ENCODE measurements at regions not wholly inside any gene's neighbourhood (a gene's known extent, or its start where the extent isn't known, plus 50 kb on each side); places are given as distances from the start of the nearest gene placed in this dataset.

GRCh38 chr2:116444256-116444872 is 1370.1 kb upstream of the DDX18 start:
- TF ChIP-seq, protein P1, sequence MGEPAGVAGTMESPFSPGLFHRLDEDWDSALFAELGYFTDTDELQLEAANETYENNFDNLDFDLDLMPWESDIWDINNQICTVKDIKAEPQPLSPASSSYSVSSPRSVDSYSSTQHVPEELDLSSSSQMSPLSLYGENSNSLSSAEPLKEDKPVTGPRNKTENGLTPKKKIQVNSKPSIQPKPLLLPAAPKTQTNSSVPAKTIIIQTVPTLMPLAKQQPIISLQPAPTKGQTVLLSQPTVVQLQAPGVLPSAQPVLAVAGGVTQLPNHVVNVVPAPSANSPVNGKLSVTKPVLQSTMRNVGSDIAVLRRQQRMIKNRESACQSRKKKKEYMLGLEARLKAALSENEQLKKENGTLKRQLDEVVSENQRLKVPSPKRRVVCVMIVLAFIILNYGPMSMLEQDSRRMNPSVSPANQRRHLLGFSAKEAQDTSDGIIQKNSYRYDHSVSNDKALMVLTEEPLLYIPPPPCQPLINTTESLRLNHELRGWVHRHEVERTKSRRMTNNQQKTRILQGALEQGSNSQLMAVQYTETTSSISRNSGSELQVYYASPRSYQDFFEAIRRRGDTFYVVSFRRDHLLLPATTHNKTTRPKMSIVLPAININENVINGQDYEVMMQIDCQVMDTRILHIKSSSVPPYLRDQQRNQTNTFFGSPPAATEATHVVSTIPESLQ (CRISPR knock-in tag; IDR thresholded peaks at IDR 0.05): no peak
- TF ChIP-seq SMAD3 (CRISPR knock-in tag; IDR thresholded peaks at IDR 0.05; ENCODE audit: borderline replicate concordance): no peak
- no peak for TF ChIP-seq NR2C2 (CRISPR knock-in tag; IDR thresholded peaks at IDR 0.05)
- no peak for TF ChIP-seq NFATC4 (CRISPR knock-in tag; IDR thresholded peaks at IDR 0.05)
- no peak for TF ChIP-seq ZNF512 (CRISPR knock-in tag; IDR thresholded peaks at IDR 0.05; ENCODE audit: borderline replicate concordance)
- TF ChIP-seq IRF1 (CRISPR knock-in tag; IDR thresholded peaks at IDR 0.05): no peak
- no peak for TF ChIP-seq OVOL2 (CRISPR knock-in tag; IDR thresholded peaks at IDR 0.05; ENCODE audit: borderline replicate concordance)
- no peak for TF ChIP-seq ZNF219 (CRISPR knock-in tag; IDR thresholded peaks at IDR 0.05; ENCODE audit: borderline replicate concordance)
- no peak for TF ChIP-seq FOXP4 (CRISPR knock-in tag; IDR thresholded peaks at IDR 0.05)
- TF ChIP-seq FOXJ3 (CRISPR knock-in tag; IDR thresholded peaks at IDR 0.05; ENCODE audit: borderline replicate concordance): no peak
- no peak for TF ChIP-seq JUN (CRISPR knock-in tag; IDR thresholded peaks at IDR 0.05)
- DNase-seq (ENCODE audit: low spot score) (no peak), ATAC-seq (no peak)
- H3K27ac Mint-ChIP-seq: no peak overlapping the region
- H3K36me3 Mint-ChIP-seq: peaks cover 32% of the 10 kb centered on the region
- H3K27me3 Mint-ChIP-seq (ENCODE audit: low read depth): no peaks in the 10 kb centered on the region
- H3K9me3 Mint-ChIP-seq: peaks cover 57% of the 10 kb centered on the region
- H3K4me1 Mint-ChIP-seq: no peaks in the 10 kb centered on the region
- no peak overlapping the region for H3K4me3 Mint-ChIP-seq
- POLR2A ChIA-PET: no interaction called here
- CTCF ChIA-PET: no interaction called here

DNA sequence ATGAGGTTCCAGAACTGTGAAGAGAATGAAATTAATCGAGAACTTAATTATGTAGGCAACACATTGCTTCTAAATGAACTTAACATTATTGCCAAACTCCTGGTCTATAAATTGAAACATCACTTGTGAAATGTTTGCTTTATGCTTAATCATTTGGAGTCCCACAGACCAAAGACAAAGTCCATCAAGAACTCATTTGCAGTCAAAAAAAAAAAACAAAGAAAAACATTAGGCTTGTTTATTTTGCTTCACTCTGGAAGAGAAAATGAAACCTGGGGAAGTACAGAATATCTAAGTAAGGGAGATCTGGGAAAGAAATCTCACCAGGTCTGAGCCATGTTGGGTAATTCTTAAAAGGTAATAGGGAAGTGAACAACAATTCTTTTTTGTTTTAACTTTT is 1363.5 kb upstream of the DDX18 start:
- POLR2A ChIA-PET: no interaction called here
- CTCF ChIA-PET: no interaction called here
- DNase-seq (ENCODE audit: low spot score): no peak
- Mint-ChIP-seq H3K4me1 (0 out of 2 replicates have a peak, but pooled peaks cover 6% of the 10 kb centered on the region), H3K9me3 (peaks cover 69% of the 10 kb centered on the region), H3K4me3 (no peak overlapping the region), H3K27me3 (ENCODE audit: low read depth) (no peaks in the 10 kb centered on the region; the same call in 1 of the 2 replicates), H3K36me3 (peaks cover 34% of the 10 kb centered on the region), H3K27ac (no peak overlapping the region)
- ATAC-seq: no peak
- TF ChIP-seq, protein P2, sequence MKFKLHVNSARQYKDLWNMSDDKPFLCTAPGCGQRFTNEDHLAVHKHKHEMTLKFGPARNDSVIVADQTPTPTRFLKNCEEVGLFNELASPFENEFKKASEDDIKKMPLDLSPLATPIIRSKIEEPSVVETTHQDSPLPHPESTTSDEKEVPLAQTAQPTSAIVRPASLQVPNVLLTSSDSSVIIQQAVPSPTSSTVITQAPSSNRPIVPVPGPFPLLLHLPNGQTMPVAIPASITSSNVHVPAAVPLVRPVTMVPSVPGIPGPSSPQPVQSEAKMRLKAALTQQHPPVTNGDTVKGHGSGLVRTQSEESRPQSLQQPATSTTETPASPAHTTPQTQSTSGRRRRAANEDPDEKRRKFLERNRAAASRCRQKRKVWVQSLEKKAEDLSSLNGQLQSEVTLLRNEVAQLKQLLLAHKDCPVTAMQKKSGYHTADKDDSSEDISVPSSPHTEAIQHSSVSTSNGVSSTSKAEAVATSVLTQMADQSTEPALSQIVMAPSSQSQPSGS (CRISPR knock-in tag; IDR thresholded peaks at IDR 0.05; ENCODE audit: borderline replicate concordance, low read depth): no peak
- TF ChIP-seq TP53 (CRISPR knock-in tag; IDR thresholded peaks at IDR 0.05) (no peak), HMGA2 (CRISPR knock-in tag; IDR thresholded peaks at IDR 0.05) (no peak), JUN (CRISPR knock-in tag; IDR thresholded peaks at IDR 0.05) (no peak), ZNF263 (CRISPR knock-in tag; IDR thresholded peaks at IDR 0.05; ENCODE audit: low read depth) (no peak), FOXK1 (CRISPR knock-in tag; IDR thresholded peaks at IDR 0.05) (no peak)
- TF ChIP-seq, protein P3, sequence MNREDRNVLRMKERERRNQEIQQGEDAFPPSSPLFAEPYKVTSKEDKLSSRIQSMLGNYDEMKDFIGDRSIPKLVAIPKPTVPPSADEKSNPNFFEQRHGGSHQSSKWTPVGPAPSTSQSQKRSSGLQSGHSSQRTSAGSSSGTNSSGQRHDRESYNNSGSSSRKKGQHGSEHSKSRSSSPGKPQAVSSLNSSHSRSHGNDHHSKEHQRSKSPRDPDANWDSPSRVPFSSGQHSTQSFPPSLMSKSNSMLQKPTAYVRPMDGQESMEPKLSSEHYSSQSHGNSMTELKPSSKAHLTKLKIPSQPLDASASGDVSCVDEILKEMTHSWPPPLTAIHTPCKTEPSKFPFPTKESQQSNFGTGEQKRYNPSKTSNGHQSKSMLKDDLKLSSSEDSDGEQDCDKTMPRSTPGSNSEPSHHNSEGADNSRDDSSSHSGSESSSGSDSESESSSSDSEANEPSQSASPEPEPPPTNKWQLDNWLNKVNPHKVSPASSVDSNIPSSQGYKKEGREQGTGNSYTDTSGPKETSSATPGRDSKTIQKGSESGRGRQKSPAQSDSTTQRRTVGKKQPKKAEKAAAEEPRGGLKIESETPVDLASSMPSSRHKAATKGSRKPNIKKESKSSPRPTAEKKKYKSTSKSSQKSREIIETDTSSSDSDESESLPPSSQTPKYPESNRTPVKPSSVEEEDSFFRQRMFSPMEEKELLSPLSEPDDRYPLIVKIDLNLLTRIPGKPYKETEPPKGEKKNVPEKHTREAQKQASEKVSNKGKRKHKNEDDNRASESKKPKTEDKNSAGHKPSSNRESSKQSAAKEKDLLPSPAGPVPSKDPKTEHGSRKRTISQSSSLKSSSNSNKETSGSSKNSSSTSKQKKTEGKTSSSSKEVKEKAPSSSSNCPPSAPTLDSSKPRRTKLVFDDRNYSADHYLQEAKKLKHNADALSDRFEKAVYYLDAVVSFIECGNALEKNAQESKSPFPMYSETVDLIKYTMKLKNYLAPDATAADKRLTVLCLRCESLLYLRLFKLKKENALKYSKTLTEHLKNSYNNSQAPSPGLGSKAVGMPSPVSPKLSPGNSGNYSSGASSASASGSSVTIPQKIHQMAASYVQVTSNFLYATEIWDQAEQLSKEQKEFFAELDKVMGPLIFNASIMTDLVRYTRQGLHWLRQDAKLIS (CRISPR knock-in tag; IDR thresholded peaks at IDR 0.05; ENCODE audit: borderline replicate concordance): no peak
- TF ChIP-seq, protein P4, sequence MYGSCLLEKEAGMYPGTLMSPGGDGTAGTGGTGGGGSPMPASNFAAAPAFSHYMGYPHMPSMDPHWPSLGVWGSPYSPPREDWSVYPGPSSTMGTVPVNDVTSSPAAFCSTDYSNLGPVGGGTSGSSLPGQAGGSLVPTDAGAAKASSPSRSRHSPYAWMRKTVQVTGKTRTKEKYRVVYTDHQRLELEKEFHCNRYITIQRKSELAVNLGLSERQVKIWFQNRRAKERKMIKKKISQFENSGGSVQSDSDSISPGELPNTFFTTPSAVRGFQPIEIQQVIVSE (CRISPR knock-in tag; IDR thresholded peaks at IDR 0.05; ENCODE audit: borderline replicate concordance): no peak
- TF ChIP-seq, protein P5, sequence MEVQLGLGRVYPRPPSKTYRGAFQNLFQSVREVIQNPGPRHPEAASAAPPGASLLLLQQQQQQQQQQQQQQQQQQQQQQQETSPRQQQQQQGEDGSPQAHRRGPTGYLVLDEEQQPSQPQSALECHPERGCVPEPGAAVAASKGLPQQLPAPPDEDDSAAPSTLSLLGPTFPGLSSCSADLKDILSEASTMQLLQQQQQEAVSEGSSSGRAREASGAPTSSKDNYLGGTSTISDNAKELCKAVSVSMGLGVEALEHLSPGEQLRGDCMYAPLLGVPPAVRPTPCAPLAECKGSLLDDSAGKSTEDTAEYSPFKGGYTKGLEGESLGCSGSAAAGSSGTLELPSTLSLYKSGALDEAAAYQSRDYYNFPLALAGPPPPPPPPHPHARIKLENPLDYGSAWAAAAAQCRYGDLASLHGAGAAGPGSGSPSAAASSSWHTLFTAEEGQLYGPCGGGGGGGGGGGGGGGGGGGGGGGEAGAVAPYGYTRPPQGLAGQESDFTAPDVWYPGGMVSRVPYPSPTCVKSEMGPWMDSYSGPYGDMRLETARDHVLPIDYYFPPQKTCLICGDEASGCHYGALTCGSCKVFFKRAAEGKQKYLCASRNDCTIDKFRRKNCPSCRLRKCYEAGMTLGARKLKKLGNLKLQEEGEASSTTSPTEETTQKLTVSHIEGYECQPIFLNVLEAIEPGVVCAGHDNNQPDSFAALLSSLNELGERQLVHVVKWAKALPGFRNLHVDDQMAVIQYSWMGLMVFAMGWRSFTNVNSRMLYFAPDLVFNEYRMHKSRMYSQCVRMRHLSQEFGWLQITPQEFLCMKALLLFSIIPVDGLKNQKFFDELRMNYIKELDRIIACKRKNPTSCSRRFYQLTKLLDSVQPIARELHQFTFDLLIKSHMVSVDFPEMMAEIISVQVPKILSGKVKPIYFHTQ (CRISPR knock-in tag; IDR thresholded peaks at IDR 0.05): no peak
